ENCODE measurements at regions not wholly inside any gene's neighbourhood (a gene's known extent, or its start where the extent isn't known, plus 50 kb on each side); places are given as distances from the start of the nearest gene placed in this dataset.

GRCh38 chr1:191096405-191096804 is 618.7 kb upstream of the BRINP3 start:
- TF ChIP-seq, protein P1, sequence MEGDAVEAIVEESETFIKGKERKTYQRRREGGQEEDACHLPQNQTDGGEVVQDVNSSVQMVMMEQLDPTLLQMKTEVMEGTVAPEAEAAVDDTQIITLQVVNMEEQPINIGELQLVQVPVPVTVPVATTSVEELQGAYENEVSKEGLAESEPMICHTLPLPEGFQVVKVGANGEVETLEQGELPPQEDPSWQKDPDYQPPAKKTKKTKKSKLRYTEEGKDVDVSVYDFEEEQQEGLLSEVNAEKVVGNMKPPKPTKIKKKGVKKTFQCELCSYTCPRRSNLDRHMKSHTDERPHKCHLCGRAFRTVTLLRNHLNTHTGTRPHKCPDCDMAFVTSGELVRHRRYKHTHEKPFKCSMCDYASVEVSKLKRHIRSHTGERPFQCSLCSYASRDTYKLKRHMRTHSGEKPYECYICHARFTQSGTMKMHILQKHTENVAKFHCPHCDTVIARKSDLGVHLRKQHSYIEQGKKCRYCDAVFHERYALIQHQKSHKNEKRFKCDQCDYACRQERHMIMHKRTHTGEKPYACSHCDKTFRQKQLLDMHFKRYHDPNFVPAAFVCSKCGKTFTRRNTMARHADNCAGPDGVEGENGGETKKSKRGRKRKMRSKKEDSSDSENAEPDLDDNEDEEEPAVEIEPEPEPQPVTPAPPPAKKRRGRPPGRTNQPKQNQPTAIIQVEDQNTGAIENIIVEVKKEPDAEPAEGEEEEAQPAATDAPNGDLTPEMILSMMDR (conservative IDR thresholded peaks at IDR 0.05; ENCODE audit: low read length), result no peak
- TF ChIP-seq EZH2phosphoT487 (IDR thresholded peaks at IDR 0.05; ENCODE audit: borderline replicate concordance, low read depth, low read length), result no peak

Measured in OCI-LY7 (cell line).